BLaER1 (cell line): ENCODE measurements at regions not wholly inside any gene's neighbourhood (a gene's known extent, or its start where the extent isn't known, plus 50 kb on each side); places are given as distances from the start of the nearest gene placed in this dataset.

ENCODE experiments used
- H3K27ac ChIP-seq: shearing (Covaris generic); formaldehyde crosslinking; 2 replicates; pipeline ENCODE4 v1.8.1; 2022
- H3K27me3 ChIP-seq: shearing (Covaris generic); formaldehyde crosslinking; 2 replicates; pipeline ENCODE4 v1.8.1; 2022
- H3K36me3 ChIP-seq: shearing (Covaris generic); formaldehyde crosslinking; 2 replicates; pipeline ENCODE4 v1.8.1; 2022
- H3K4me1 ChIP-seq: shearing (Covaris generic); formaldehyde crosslinking; 2 replicates; pipeline ENCODE4 v1.8.1; 2022
- H3K4me2 ChIP-seq: shearing (Covaris generic); formaldehyde crosslinking; 2 replicates; pipeline ENCODE4 v1.8.1; 2022
- H3K4me3 ChIP-seq: shearing (Covaris generic); formaldehyde crosslinking; 2 replicates; pipeline ENCODE4 v1.8.1; 2022
- H3K9ac ChIP-seq: shearing (Covaris generic); formaldehyde crosslinking; 2 replicates; pipeline ENCODE4 v1.8.1; 2022
- H3K9me3 ChIP-seq: shearing (Covaris generic); formaldehyde crosslinking; 2 replicates; pipeline ENCODE4 v1.8.1; 2022
- H4K20me1 ChIP-seq: shearing (Covaris generic); formaldehyde crosslinking; 2 replicates; pipeline ENCODE4 v1.8.1; 2022
- Cebpa-rat ChIP-seq: shearing (Covaris generic); IDR thresholded peaks from 2 replicates; pipeline ENCODE4 v1.8.1; 2022

DNA sequence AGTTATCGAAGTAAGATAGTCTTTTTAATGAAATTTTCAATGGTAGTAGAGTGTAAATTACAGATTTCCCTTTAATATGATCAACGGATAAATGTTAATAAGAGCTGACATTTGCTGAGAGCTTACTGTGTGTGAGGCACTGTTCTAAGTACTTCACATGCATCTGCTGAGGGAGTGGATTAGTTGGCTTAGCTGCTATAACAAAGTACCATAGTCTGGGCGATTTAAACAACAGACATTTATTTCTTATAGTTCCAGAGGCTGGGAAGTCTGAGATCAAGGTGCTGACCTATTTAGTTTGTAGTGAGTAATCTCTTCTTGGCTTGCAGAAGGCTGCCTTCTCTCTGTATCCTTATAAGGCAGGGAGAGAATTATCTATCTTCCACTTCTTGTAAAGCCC, 174.3 kb downstream of the CEP135 start:
- Histone ChIP-seq H3K4me2 (no peak overlapping the region), H3K4me1 (0 out of 2 replicates have a peak, but pooled peaks cover 5% of the 10 kb centered on the region), H3K9me3 (no peaks in the 10 kb centered on the region), H3K27me3 (no peaks in the 10 kb centered on the region), H4K20me1 (peaks cover 41% of the 10 kb centered on the region; the same call in 1 of the 2 replicates), H3K36me3 (peaks cover 6% of the 10 kb centered on the region), H3K27ac (no peak overlapping the region), H3K9ac (no peak overlapping the region), H3K4me3 (no peak overlapping the region)
- TF ChIP-seq Cebpa-rat = no peak

DNA sequence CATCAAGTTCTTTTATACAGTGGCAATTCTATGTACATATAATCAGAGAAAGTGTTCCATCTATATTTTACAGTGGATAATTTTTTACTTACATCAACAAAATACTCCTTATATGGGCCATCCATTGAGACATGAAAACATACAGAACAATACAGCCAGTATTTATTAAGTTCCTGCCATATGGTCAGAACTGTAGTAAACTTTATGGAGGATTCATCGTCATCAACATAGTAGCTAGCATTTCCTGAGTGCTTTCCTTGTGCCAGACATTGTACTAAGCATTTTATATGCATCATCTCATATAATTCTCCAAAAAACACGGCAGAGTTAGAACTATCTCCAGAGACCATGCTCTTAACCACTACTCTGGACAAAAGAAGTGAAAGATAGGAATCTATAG, 170.1 kb downstream of the CEP135 start:
- H3K4me3 ChIP-seq = no peak overlapping the region
- TF ChIP-seq Cebpa-rat = no peak
- H3K36me3 ChIP-seq = peaks cover 11% of the 10 kb centered on the region
- no peaks in the 10 kb centered on the region for H3K9me3 ChIP-seq
- no peak overlapping the region for H3K9ac ChIP-seq
- H3K4me1 ChIP-seq = peaks cover 22% of the 10 kb centered on the region
- no peak overlapping the region for H3K4me2 ChIP-seq
- no peak overlapping the region for H3K27ac ChIP-seq
- H3K27me3 ChIP-seq = no peaks in the 10 kb centered on the region
- peaks cover 36% of the 10 kb centered on the region; the same call in 1 of the 2 replicates for H4K20me1 ChIP-seq

DNA sequence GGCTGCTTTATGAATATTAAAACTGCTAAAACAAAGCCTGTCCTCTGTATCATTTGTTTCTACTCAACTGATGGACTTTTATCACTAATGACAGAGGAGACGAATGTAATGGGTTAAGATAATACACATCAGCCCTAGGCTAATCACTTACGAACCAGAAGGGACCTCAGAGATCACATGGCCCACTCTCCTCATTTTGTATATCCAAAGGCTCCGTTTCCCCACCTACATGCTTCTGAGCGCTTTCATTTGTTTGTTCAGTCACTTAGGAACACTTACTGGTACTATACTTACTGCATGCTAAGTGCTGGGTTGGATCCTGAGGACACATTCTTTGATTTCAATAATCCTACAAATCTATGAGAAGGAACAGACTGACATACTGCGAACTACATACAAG, 169.3 kb downstream of the CEP135 start:
- Histone ChIP-seq H3K4me3 (no peak overlapping the region), H3K36me3 (peaks cover 11% of the 10 kb centered on the region), H3K27me3 (no peaks in the 10 kb centered on the region), H4K20me1 (peaks cover 28% of the 10 kb centered on the region; the same call in 1 of the 2 replicates), H3K4me1 (peaks cover 29% of the 10 kb centered on the region), H3K4me2 (no peak overlapping the region), H3K27ac (no peak overlapping the region), H3K9me3 (no peaks in the 10 kb centered on the region), H3K9ac (no peak overlapping the region)
- TF ChIP-seq Cebpa-rat = no peak

DNA sequence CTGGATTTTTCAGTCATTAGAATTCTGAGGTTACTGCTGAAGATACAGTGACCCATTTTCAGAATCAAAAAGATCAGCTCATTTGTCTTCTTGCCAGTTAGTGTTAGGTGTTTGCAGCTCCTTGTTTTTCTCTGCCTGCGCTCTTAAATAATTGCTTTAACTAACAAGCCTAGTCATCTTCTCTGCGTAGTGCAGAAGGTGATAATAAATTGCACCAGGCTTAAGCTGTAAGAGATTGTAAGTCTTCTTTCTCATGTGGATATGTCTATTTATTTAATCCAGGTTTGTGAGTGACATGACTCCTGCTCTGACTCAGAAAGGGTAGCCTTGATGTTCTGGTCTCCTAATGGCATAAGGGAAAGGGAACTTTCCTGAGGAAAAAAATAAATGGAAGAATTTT, 167.2 kb downstream of the CEP135 start:
- no peaks in the 10 kb centered on the region for H3K9me3 ChIP-seq
- H3K4me3 ChIP-seq = no peak overlapping the region
- H3K4me1 ChIP-seq = peaks cover 46% of the 10 kb centered on the region
- H3K9ac ChIP-seq = no peak overlapping the region
- H3K4me2 ChIP-seq = peak overlapping the region; percentile 55
- H3K36me3 ChIP-seq = peaks cover 11% of the 10 kb centered on the region
- H3K27me3 ChIP-seq = no peaks in the 10 kb centered on the region
- no peak overlapping the region for H3K27ac ChIP-seq
- H4K20me1 ChIP-seq = peaks cover 14% of the 10 kb centered on the region; the same call in 1 of the 2 replicates
- TF ChIP-seq Cebpa-rat = no peak

DNA sequence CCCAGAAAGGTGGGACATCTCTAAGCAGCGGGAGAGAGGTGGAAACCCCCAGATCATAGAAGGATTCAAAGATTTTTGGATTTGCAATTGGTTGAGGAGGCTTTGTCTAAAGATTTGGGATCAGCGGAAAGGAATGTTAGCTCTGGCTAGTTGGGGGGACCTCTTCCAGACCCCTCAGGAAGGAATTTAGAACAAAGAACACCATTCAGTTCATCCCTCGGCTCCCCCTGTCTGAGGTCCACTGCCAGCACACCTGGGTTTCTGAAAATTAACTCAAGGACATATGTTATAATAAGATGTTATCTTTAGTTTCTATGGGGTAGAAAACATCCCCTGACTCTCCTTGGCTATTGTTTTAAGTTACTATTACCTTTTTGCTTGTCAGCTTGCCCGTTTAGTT, 163.6 kb downstream of the CEP135 start:
- peaks cover 46% of the 10 kb centered on the region for H3K4me1 ChIP-seq
- no peak overlapping the region for H3K9ac ChIP-seq
- no peaks in the 10 kb centered on the region for H3K27me3 ChIP-seq
- no peak for TF ChIP-seq Cebpa-rat
- H3K4me2 ChIP-seq = 0 out of 2 replicates have a peak overlapping the region, but pooled peaks have one; percentile 2
- H3K9me3 ChIP-seq = peaks cover 6% of the 10 kb centered on the region; the same call in 1 of the 2 replicates
- H4K20me1 ChIP-seq = peaks cover 10% of the 10 kb centered on the region; the same call in 1 of the 2 replicates
- no peak overlapping the region for H3K27ac ChIP-seq
- no peak overlapping the region for H3K4me3 ChIP-seq
- H3K36me3 ChIP-seq = peaks cover 20% of the 10 kb centered on the region

DNA sequence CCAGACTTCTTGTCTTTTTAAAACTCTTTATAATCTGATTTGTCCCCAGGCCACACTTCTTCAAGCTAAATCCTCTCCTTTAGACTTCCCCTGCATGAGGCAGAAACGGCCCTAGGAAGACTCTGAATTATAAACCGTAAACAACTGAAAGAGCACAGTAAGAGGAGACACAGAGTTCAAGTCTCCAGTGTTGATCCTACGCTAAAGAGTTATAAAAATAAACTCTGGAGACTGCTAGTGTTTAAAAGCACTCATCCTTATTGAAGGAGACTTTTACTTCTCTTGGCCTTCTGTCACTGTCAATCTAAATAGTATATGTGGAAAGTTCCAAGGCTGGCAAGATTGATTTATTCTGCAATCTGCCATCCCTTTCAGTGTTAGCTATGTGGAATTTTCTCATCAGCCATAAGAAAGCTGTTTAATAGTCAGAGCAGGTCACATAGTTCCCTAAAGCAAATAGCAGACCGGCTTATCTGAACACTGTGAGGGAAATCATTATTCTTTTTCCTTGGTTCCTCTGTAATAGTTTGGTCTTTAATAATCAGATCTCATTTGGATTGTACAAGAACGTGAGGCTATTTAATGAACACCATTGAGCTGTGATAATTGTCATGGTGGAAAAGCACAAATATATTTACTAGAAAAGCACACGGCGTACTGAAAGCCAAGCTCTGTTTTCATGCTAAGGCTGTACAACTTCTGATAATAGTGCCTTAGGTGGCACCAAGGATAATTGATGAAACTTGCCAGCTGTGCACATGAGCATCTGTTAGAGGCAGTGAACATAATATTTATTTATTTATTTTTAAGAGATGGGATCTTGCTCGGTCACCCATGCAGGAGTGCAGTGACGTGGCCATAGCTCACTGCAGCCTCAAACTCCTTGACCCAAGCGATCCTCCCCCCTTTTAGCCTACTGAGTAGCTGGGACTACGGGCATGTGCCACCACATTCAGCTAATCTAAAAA, 157.7 kb downstream of the CEP135 start:
- Histone ChIP-seq H3K4me1 (peaks cover 17% of the 10 kb centered on the region), H3K27ac (no peak overlapping the region), H3K36me3 (peaks cover 28% of the 10 kb centered on the region), H3K4me2 (no peak overlapping the region), H3K4me3 (no peak overlapping the region), H3K9ac (no peak overlapping the region), H4K20me1 (peaks cover 23% of the 10 kb centered on the region), H3K27me3 (no peaks in the 10 kb centered on the region), H3K9me3 (peaks cover 6% of the 10 kb centered on the region; the same call in 1 of the 2 replicates)
- no peak for TF ChIP-seq Cebpa-rat

DNA sequence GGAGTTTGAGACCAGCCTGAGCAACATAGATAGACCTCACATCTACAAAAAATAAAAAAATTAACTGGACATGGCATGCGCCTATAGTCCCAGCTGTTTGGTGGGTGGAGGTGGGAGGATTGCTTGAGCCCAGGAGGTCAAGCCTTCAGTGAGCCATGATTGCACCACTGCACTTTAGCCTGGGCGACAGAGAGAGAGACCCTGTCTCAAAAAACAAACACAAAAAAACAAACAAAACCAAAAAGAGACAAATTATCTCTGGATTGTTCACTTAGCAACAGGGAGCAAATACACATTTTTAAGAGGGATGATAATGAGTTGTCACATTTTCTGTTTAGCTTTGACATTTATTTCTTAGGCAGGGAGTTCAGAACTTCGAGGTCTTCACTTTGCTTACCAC, 155.4 kb downstream of the CEP135 start:
- peaks cover 23% of the 10 kb centered on the region for H3K4me1 ChIP-seq
- peaks cover 44% of the 10 kb centered on the region for H4K20me1 ChIP-seq
- no peaks in the 10 kb centered on the region for H3K27me3 ChIP-seq
- H3K9ac ChIP-seq = no peak overlapping the region
- H3K36me3 ChIP-seq = peaks cover 22% of the 10 kb centered on the region
- no peak overlapping the region for H3K4me3 ChIP-seq
- H3K9me3 ChIP-seq = peaks cover 6% of the 10 kb centered on the region; the same call in 1 of the 2 replicates
- TF ChIP-seq Cebpa-rat = no peak
- no peak overlapping the region for H3K4me2 ChIP-seq
- H3K27ac ChIP-seq = no peak overlapping the region

DNA sequence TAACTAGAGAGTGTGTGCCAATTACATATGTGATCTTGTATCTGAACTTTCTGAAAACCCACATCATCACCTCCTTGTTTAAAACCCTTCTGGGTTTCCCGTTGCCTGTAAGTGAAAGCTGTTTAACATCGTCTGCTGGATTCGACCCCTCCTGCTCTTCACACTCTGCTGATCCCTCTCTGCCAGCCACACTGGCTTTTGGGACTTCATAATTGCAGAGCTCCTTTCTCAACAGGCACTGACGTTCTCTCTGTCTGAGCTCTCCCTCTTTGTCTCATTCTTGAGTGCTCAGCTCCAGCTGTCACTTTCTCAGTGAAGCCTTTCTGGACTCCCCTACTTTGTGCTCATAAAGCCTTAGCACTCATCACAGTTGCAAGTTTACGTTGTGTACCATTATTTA, 153.9 kb downstream of the CEP135 start:
- no peak for TF ChIP-seq Cebpa-rat
- Histone ChIP-seq H3K4me1 (peaks cover 30% of the 10 kb centered on the region), H3K27me3 (no peaks in the 10 kb centered on the region), H3K4me2 (peak overlapping the region; percentile 53), H3K36me3 (peaks cover 9% of the 10 kb centered on the region), H3K9ac (no peak overlapping the region), H4K20me1 (peaks cover 50% of the 10 kb centered on the region), H3K9me3 (peaks cover 2% of the 10 kb centered on the region; the same call in 1 of the 2 replicates), H3K27ac (no peak overlapping the region), H3K4me3 (no peak overlapping the region)

DNA sequence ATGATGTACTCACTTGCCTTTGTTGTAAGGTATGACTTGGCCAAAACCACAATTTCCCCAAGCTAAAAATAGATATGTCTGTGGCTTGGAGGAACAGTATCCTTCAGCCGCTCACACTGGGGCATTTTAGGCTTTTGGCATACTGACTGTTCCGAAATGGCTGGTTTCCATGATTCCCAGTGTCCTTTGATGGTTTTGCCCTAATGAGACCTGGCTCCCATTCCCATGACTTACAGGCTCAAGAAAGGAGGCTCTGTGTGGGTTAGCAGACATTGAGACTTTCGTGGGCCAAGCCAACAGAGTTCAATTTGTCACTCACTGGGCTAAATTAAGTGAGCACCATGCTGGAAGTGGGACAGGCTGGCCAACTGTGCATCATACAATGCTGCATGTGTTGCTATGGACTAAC, 150.6 kb downstream of the CEP135 start:
- H3K27me3 ChIP-seq = no peaks in the 10 kb centered on the region
- peaks cover 45% of the 10 kb centered on the region for H4K20me1 ChIP-seq
- no peak overlapping the region for H3K4me3 ChIP-seq
- H3K4me1 ChIP-seq = peaks cover 30% of the 10 kb centered on the region
- H3K27ac ChIP-seq = no peak overlapping the region
- peaks cover 10% of the 10 kb centered on the region for H3K36me3 ChIP-seq
- H3K4me2 ChIP-seq = peak overlapping the region; percentile 18
- no peak for TF ChIP-seq Cebpa-rat
- H3K9me3 ChIP-seq = peaks cover 9% of the 10 kb centered on the region
- no peak overlapping the region for H3K9ac ChIP-seq

DNA sequence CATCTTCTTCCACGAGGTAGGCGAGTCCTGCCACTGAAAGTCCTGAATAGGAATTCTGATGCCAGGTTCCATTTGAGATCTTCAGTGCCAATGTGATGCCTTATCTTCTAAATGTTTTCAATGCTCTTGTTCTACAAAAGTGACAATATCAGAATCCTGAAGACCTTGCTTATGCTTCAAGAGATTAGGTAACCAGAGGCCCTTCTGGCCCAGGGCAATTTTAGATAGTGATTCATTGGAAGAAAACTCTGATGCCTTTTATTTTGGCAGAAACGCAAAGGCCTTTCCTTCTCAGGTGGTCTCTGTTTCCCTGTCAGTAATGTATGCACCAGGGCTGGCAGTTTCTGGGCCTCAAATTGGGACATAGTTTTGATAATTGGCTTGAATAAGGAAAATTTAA, 144.8 kb downstream of the CEP135 start:
- Histone ChIP-seq H3K4me1 (peaks cover 40% of the 10 kb centered on the region), H3K9me3 (peaks cover 20% of the 10 kb centered on the region), H3K9ac (no peak overlapping the region), H4K20me1 (peaks cover 2% of the 10 kb centered on the region; the same call in 1 of the 2 replicates), H3K27ac (peak overlapping the region; percentile 77), H3K4me2 (peak overlapping the region; percentile 79), H3K4me3 (no peak overlapping the region), H3K27me3 (no peaks in the 10 kb centered on the region), H3K36me3 (peaks cover 20% of the 10 kb centered on the region)
- TF ChIP-seq Cebpa-rat = no peak
